ENCODE measurements at regions not wholly inside any gene's neighbourhood (a gene's known extent, or its start where the extent isn't known, plus 50 kb on each side); places are given as distances from the start of the nearest gene placed in this dataset.

DNA sequence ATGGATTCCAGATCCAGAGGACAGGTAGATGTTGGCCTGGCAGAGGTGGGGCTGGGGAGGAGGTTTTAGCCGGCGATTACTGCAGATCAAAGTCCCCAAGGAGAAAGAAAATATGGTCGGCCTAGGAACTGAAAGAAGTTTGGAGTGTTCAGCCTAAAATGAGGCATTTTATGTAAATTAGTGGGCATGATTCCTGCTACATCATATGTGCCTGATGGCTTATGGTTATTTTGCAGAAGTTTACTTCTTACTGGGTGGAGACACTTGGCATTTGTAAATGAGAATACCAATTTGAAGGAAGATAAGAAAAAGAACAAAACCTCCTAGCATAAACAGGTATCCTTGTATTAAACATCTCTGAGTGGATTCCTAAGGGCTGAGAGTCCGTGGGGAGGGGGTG, 149.3 kb downstream of the FOXL1 start:
- DNase-seq (ENCODE audit: low read depth) = no peak
- TF ChIP-seq, protein P1, sequence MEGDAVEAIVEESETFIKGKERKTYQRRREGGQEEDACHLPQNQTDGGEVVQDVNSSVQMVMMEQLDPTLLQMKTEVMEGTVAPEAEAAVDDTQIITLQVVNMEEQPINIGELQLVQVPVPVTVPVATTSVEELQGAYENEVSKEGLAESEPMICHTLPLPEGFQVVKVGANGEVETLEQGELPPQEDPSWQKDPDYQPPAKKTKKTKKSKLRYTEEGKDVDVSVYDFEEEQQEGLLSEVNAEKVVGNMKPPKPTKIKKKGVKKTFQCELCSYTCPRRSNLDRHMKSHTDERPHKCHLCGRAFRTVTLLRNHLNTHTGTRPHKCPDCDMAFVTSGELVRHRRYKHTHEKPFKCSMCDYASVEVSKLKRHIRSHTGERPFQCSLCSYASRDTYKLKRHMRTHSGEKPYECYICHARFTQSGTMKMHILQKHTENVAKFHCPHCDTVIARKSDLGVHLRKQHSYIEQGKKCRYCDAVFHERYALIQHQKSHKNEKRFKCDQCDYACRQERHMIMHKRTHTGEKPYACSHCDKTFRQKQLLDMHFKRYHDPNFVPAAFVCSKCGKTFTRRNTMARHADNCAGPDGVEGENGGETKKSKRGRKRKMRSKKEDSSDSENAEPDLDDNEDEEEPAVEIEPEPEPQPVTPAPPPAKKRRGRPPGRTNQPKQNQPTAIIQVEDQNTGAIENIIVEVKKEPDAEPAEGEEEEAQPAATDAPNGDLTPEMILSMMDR (conservative IDR thresholded peaks at IDR 0.05; ENCODE audit: control insufficient read depth, insufficient read depth, low read depth, low read length) = no peak
- H3K4me3 ChIP-seq (ENCODE audit: control insufficient read depth, low read depth, low read length) = no peak overlapping the region

DNA sequence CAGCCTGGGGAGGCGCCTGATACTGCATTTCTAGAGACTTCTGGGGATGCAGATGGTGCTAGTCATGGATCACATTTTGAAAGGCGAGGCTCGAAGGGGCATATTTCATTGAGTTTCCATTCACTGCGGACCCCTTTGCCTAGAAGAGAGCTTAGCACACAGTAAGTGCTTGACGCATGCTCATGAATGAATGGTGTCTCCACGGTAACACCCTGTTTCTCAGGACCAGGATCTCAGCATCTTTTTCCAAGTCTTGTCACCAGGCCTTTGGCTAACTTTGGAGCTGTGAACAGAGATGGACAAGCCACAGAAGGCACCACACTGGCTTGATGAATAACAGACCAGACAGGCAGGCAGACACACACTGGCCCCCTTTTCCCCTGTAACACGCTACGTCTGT, 151.3 kb downstream of the FOXL1 start:
- no peak for DNase-seq (ENCODE audit: low read depth)
- TF ChIP-seq, protein P1 (conservative IDR thresholded peaks at IDR 0.05; ENCODE audit: control insufficient read depth, insufficient read depth, low read depth, low read length) = no peak
- H3K4me3 ChIP-seq (ENCODE audit: control insufficient read depth, low read depth, low read length) = no peak overlapping the region

DNA sequence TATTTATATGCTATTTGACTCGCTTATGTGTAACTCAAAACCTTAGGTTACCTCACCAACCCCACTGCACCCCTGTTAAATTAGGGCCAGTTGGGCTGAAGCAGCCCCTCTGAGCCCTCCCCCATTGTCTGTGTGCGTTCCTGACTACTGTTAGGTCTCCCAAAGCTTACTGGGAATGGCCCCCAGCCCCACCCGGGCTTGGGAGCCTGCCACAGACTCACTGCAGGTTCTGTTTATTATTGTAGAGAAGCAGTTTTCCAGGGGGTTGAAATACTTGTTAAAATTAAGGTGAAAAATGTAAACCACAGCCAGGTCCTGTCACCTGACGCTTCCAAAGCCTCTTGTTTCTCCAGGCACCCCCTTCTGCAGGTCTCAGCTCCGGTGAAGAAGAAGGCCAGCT, 151.7 kb downstream of the FOXL1 start:
- TF ChIP-seq, protein P1 (conservative IDR thresholded peaks at IDR 0.05; ENCODE audit: control insufficient read depth, insufficient read depth, low read depth, low read length) = no peak
- no peak overlapping the region for H3K4me3 ChIP-seq (ENCODE audit: control insufficient read depth, low read depth, low read length)
- DNase-seq (ENCODE audit: low read depth) = no peak

DNA sequence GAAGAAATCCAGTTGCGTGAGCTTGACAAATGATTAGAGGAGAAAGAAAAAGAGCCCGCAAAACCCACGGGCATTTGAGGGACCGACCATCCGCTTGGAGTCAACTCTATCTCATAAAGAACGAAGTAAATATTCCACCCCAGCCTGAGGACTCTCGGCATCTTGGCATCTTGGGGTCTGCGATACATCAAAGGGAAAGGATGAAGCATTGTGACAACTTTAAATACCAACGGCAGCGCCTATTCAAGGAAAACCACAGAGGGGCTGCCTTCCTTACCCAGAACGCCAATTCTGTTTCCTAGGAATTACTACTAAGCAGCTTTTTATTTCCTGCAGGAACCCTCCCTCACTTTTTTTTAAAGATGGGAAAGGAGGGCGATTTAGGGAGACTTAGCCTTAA, 152.2 kb downstream of the FOXL1 start:
- no peak overlapping the region for H3K4me3 ChIP-seq (ENCODE audit: control insufficient read depth, low read depth, low read length)
- no peak for DNase-seq (ENCODE audit: low read depth)
- TF ChIP-seq, protein P1 (conservative IDR thresholded peaks at IDR 0.05; ENCODE audit: control insufficient read depth, insufficient read depth, low read depth, low read length) = no peak

DNA sequence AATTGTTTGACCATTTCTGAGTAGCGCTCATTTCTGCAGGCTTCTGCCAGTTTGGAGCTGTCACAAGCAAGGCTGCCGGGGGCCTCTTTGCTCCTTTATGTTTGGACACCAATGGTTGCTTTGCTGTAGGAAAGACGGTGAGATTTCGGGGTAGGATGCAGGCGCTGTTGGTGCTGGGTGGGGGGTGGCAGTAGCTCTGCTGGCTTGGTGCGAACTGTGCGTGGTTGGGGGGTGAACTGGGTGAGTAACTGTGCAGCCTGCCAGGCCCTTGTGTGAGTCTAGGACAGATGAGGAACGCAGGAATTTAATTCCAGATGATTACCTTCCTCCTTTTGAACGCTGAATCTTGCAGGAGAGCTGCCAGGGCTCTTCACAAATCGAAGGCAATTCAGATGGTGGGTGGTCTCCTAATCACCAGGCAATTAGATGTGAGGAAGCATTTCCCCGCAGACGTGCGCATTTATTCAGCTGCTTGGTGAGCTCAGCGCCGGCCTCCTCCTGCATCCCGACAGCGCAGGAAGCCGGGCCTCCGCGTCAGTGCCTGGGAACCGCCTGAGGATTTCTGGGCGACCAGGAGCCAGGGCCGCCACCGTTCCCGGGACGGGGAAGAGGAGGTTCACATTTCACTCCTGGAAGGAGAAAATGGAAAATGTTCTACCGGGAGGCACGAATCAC, 154.4 kb downstream of the FOXL1 start:
- peak; percentile 46 for DNase-seq (ENCODE audit: low read depth)
- no peak overlapping the region for H3K4me3 ChIP-seq (ENCODE audit: control insufficient read depth, low read depth, low read length)
- TF ChIP-seq, protein P1 (conservative IDR thresholded peaks at IDR 0.05; ENCODE audit: control insufficient read depth, insufficient read depth, low read depth, low read length) = no peak

DNA sequence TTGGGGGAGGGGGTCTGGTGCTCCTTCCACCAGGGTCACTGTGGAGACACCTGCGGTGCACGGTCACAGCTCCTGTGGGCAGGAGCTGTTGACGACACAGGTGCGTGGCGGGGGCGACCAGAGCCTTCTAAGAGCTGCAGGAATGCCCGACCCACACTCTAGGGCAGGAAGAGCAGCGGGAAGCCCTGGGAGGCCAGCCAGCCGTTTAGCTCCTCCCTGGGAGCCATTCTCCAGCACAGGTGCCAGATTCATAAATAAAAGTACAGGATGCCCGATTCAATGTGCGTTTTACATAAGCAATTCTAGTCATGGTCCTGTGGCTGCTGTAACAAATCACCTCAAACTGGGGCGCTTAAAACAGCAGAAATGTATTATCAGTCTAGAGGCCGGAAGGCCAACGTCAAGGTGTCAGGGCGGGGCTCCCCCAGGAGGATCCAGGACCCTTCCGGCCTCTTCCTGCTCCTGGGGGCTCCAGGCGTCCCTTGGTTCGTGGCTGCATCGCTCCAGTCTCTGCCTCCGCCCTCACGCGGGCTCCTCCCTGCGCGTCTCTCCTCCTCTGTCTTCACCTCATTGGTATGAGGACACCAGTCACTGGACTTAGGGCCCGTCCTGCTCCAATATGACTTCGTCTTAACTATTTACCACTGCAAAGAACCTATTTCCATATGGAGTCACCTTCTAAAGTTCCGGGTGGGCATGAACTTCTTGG, 155.4 kb downstream of the FOXL1 start:
- no peak overlapping the region for H3K4me3 ChIP-seq (ENCODE audit: control insufficient read depth, low read depth, low read length)
- TF ChIP-seq, protein P1 (conservative IDR thresholded peaks at IDR 0.05; ENCODE audit: control insufficient read depth, insufficient read depth, low read depth, low read length) = no peak
- no peak for DNase-seq (ENCODE audit: low read depth)

Data from fibroblast of mammary gland (primary cell).